Breast epithelium (tissue), 3 donors: ENCODE measurements at regions not wholly inside any gene's neighbourhood (a gene's known extent, or its start where the extent isn't known, plus 50 kb on each side); places are given as distances from the start of the nearest gene placed in this dataset.

Experiments used
- POLR2AphosphoS5 ChIP-seq, 3 donors: sonication (generic); formaldehyde crosslinking; IDR thresholded peaks; one replicate each; pipeline ENCODE4 v1.6.1; 2017; ENCODE audit warnings: antibody characterized with exemption in 3 of 3
- TF ChIP-seq, protein P1 (sequence below), 3 donors: fragments of 450-650 bp; IDR thresholded peaks; one replicate each; pipeline ENCODE4 v1.5.1; 2016 to 2017; ENCODE audit warnings: antibody characterized with exemption in 3 of 3, mild to moderate bottlenecking in 3 of 3, moderate library complexity in 3 of 3

GRCh38 chr17:70929226-70929625, 759.9 kb downstream of the KCNJ2 start:
- TF ChIP-seq, protein P1, sequence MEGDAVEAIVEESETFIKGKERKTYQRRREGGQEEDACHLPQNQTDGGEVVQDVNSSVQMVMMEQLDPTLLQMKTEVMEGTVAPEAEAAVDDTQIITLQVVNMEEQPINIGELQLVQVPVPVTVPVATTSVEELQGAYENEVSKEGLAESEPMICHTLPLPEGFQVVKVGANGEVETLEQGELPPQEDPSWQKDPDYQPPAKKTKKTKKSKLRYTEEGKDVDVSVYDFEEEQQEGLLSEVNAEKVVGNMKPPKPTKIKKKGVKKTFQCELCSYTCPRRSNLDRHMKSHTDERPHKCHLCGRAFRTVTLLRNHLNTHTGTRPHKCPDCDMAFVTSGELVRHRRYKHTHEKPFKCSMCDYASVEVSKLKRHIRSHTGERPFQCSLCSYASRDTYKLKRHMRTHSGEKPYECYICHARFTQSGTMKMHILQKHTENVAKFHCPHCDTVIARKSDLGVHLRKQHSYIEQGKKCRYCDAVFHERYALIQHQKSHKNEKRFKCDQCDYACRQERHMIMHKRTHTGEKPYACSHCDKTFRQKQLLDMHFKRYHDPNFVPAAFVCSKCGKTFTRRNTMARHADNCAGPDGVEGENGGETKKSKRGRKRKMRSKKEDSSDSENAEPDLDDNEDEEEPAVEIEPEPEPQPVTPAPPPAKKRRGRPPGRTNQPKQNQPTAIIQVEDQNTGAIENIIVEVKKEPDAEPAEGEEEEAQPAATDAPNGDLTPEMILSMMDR (IDR thresholded peaks at IDR 0.05): no peak
- TF ChIP-seq POLR2AphosphoS5 (IDR thresholded peaks at IDR 0.05): no peak
